ENCODE measurements at regions not wholly inside any gene's neighbourhood (a gene's known extent, or its start where the extent isn't known, plus 50 kb on each side); places are given as distances from the start of the nearest gene placed in this dataset.

DNA sequence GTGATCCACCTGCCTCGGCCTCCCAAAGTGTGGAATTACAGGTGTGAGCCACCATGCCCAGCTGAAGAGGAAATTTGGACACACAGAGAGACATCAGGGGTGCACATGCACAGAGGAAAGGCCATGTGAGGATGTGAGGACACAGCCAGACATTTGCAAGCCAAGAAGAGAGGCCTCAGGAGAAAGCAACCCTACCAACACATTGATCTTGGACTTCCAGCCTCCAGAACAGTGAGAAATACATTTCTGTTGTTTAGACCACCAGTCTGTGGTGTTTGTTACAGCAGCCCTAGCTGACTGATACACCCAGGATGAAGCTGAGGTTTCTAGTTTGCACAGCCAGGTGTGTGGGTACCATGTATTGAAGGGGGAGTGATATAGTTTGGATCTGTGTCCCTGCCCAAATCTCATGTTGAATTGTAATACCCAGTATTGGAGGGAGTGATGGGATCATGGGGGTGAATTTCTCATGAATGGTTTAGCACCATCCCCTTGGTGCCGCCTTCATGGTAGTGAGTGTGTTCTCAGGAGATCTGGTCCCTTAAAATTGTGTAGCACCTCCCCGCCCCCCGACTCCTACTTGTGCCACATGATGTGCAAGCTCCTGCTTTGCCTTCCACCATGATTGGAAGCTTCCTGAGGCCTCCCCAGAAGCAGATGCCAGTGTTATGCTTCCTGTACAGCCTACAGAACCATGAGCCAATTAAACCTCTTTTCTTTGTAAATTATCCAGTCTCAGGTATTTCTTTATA is 64.7 kb upstream of the DUSP5 start:
- no peaks in the 10 kb centered on the region for H3K27me3 ChIP-seq
- WGBS, 2 donors (ENCODE audit: low coverage in 1 of 2), result 94 to 100% methylated on average over 1 to 3 of the region's 4 CpGs
- H3K36me3 ChIP-seq, result no peaks in the 10 kb centered on the region
- TF ChIP-seq POLR2A (IDR thresholded peaks at IDR 0.05), result no peak
- TF ChIP-seq EP300 (IDR thresholded peaks at IDR 0.05), result no peak
- no peak for TF ChIP-seq CTCF (IDR thresholded peaks at IDR 0.05)
- TF ChIP-seq POLR2AphosphoS5 (IDR thresholded peaks at IDR 0.05), result no peak
- no peaks in the 10 kb centered on the region for H3K9me3 ChIP-seq
- H3K27ac ChIP-seq, result no peak overlapping the region
- no peak for ATAC-seq
- no peaks in the 10 kb centered on the region for H3K4me1 ChIP-seq
- H3K4me3 ChIP-seq, result no peak overlapping the region

GRCh38 chr10:110433740-110434139 is 64.0 kb upstream of the DUSP5 start:
- H3K36me3 ChIP-seq, result no peaks in the 10 kb centered on the region
- WGBS, 2 donors (ENCODE audit: low coverage in 1 of 2), result 83% methylated on average over 1 of the region's 9 CpGs; no CpG with 5 or more reads in 1 of the 2 donors
- H3K27ac ChIP-seq, result no peak overlapping the region
- H3K27me3 ChIP-seq, result no peaks in the 10 kb centered on the region
- H3K4me3 ChIP-seq, result no peak overlapping the region
- no peak for TF ChIP-seq CTCF (IDR thresholded peaks at IDR 0.05)
- no peak for TF ChIP-seq POLR2A (IDR thresholded peaks at IDR 0.05)
- no peak for TF ChIP-seq EP300 (IDR thresholded peaks at IDR 0.05)
- no peak for TF ChIP-seq POLR2AphosphoS5 (IDR thresholded peaks at IDR 0.05)
- no peak for ATAC-seq
- no peaks in the 10 kb centered on the region for H3K9me3 ChIP-seq
- H3K4me1 ChIP-seq, result no peaks in the 10 kb centered on the region

DNA sequence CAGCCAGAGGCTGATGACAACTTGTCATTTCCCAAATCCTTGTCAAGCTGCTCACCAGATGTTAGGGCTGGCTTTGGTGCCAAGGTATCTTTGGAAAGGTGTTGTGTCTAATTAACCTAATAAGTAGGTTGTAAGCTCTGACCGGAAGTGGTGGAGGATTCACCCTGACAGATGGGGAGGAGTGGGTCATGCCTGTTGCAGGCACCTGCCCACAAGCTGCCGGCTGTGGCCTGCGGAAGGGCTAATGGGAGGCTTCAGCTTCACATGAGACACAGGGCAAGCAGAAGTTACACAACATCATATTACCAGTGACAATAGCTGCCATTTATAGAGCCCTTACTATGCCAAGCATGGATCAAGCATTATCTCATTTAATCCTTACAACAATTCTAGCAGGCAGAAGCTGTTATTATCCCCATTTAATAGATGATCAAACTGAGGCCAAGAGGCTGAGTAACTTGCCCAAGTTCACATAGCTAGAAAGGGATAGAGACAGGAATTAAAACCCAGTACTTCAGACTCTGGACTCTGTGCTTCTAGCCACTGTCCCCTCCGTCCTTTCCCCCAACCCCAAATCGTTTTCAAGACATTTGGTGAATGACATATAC is 63.1 kb upstream of the DUSP5 start:
- ATAC-seq, result no peak
- no peaks in the 10 kb centered on the region for H3K36me3 ChIP-seq
- H3K4me1 ChIP-seq, result no peaks in the 10 kb centered on the region
- H3K27ac ChIP-seq, result no peak overlapping the region
- no peak overlapping the region for H3K4me3 ChIP-seq
- TF ChIP-seq CTCF (IDR thresholded peaks at IDR 0.05) (no peak), POLR2A (IDR thresholded peaks at IDR 0.05) (no peak), EP300 (IDR thresholded peaks at IDR 0.05) (no peak), POLR2AphosphoS5 (IDR thresholded peaks at IDR 0.05) (no peak)
- 67 to 83% methylated on average over 2 to 3 of the region's 5 CpGs for WGBS, 2 donors (ENCODE audit: low coverage in 1 of 2)
- H3K27me3 ChIP-seq, result no peaks in the 10 kb centered on the region
- no peaks in the 10 kb centered on the region for H3K9me3 ChIP-seq

GRCh38 chr10:110436554-110437350 is 61.0 kb upstream of the DUSP5 start:
- H3K27me3 ChIP-seq, result no peaks in the 10 kb centered on the region
- no peaks in the 10 kb centered on the region for H3K36me3 ChIP-seq
- WGBS, 2 donors (ENCODE audit: low coverage in 1 of 2), result 90 to 96% methylated on average over 4 of the region's 9 CpGs
- H3K9me3 ChIP-seq, result no peaks in the 10 kb centered on the region
- H3K4me3 ChIP-seq, result no peak overlapping the region
- no peak for ATAC-seq
- no peaks in the 10 kb centered on the region for H3K4me1 ChIP-seq
- H3K27ac ChIP-seq, result no peak overlapping the region
- TF ChIP-seq POLR2A (IDR thresholded peaks at IDR 0.05), result no peak
- TF ChIP-seq EP300 (IDR thresholded peaks at IDR 0.05), result no peak
- TF ChIP-seq POLR2AphosphoS5 (IDR thresholded peaks at IDR 0.05), result no peak
- no peak for TF ChIP-seq CTCF (IDR thresholded peaks at IDR 0.05)

Data from gastroesophageal sphincter (tissue), 4 donors.